ENCODE measurements at regions not wholly inside any gene's neighbourhood (a gene's known extent, or its start where the extent isn't known, plus 50 kb on each side); places are given as distances from the start of the nearest gene placed in this dataset.

DNA sequence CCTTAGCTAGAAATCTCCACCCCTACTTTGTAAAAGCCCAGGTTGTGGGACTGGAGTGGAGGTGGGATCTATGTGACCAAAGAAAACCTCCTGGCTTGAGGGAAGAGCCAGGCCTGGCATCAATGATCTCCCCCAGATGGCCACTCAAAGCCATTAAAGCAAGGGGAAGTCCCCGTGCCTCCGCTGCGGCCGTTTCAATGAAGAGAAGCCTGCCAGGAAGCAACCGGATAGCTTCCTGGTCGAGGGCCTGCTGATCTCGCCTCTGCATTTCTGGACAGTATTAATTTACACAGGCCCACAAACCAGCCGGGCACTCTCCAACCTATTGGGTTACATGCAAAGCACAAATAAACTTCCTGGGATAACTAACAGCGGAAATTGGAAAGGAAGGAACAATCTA, 160.5 kb upstream of the MSX2 start:
- H3K9me3 ChIP-seq, result no peaks in the 10 kb centered on the region
- no peaks in the 10 kb centered on the region for H3K27me3 ChIP-seq
- H3K27ac ChIP-seq, result no peak overlapping the region
- no peak overlapping the region for H3K4me3 ChIP-seq
- TF ChIP-seq, protein P1, sequence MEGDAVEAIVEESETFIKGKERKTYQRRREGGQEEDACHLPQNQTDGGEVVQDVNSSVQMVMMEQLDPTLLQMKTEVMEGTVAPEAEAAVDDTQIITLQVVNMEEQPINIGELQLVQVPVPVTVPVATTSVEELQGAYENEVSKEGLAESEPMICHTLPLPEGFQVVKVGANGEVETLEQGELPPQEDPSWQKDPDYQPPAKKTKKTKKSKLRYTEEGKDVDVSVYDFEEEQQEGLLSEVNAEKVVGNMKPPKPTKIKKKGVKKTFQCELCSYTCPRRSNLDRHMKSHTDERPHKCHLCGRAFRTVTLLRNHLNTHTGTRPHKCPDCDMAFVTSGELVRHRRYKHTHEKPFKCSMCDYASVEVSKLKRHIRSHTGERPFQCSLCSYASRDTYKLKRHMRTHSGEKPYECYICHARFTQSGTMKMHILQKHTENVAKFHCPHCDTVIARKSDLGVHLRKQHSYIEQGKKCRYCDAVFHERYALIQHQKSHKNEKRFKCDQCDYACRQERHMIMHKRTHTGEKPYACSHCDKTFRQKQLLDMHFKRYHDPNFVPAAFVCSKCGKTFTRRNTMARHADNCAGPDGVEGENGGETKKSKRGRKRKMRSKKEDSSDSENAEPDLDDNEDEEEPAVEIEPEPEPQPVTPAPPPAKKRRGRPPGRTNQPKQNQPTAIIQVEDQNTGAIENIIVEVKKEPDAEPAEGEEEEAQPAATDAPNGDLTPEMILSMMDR (IDR thresholded peaks at IDR 0.05), result no peak
- H3K4me1 ChIP-seq, result no peaks in the 10 kb centered on the region
- no peaks in the 10 kb centered on the region for H3K36me3 ChIP-seq
- DNase-seq (ENCODE audit: low spot score), result no peak

DNA sequence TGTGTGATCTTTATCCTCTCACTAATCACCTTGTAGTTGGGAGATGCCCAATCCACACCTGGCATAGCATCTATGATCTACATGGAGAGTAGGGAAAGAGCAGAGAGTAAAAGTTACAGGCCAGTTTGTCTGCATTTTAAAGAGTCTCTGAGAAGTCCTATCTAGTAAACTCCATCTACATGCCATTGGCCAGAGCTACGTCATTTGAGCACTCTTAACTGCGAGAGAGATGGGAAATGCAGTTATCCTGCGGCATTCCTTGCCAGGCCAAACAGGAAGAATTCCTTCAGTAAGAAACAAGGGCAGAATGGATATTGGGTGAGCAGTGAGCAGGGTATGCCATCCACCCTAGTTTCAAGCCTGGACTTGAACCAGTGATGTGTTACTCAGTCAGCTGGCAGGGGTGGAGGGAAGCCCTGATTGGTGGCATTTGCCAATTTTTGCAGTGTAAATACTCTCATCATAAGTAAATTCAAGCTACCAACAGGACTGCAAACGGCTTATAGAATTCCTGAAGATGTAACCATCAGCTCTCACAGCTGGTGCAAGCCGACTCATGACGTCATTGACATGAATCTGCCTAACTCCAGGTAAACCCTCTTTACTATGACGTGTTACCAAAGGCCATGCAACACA, 156.8 kb upstream of the MSX2 start:
- no peak overlapping the region for H3K4me3 ChIP-seq
- H3K4me1 ChIP-seq, result peaks cover 0 to 6% of the 10 kb centered on the region in 2 donors
- TF ChIP-seq, protein P1 (IDR thresholded peaks at IDR 0.05), result no peak
- no peaks in the 10 kb centered on the region for H3K9me3 ChIP-seq
- H3K36me3 ChIP-seq, result no peaks in the 10 kb centered on the region
- H3K27ac ChIP-seq, result no peak overlapping the region
- H3K27me3 ChIP-seq, result no peaks in the 10 kb centered on the region
- no peak for DNase-seq (ENCODE audit: low spot score)

- Histone ChIP-seq H3K36me3 (no peaks in the 10 kb centered on the region), H3K9me3 (no peaks in the 10 kb centered on the region), H3K27ac (no peak overlapping the region), H3K27me3 (no peaks in the 10 kb centered on the region), H3K4me1 (peaks cover 0 to 6% of the 10 kb centered on the region in 2 donors), H3K4me3 (no peak overlapping the region)
- DNase-seq (ENCODE audit: low spot score), result no peak
- TF ChIP-seq, protein P1 (IDR thresholded peaks at IDR 0.05), result no peak
Observed at GRCh38 chr5:174570662-174571061, 153.7 kb upstream of the MSX2 start.

DNA sequence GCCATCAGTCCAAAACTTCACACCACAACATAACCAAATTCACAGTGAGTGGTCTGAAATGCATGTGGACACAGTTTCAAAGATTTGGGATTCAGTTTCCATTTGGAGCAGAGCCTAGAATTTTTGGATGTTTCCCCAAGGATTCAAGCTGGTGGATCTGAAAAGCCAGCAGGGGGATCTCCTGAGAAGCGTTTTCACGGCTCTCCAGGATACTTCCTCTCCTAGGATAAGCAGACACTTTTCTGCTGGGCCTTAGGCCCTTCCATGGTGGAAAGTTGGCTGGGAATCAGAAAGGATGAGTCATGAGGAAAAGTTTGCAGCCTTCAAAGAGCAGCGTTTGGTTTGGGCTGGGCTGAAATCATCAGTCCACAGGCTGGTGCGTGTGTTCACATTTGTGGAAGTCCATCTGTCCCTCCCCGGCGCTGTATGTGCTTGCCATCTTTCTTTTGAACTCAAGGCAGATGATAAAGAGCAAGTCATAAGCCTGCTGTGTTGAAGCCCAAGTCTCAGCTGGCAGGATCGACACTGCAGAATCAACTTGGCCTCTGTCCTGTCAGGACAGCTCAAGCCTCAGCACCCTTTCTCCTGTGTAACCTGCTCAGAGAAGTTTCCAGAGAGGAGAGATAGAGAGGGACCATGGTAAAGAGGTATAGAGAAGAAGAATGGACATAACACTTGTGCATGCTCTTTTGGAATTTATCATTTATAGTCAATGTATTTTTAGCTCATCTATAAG, 152.6 kb upstream of the MSX2 start:
- peaks cover 0 to 6% of the 10 kb centered on the region in 2 donors for H3K4me1 ChIP-seq
- H3K36me3 ChIP-seq, result no peaks in the 10 kb centered on the region
- TF ChIP-seq, protein P1 (IDR thresholded peaks at IDR 0.05), result peak in 1 of 2 donors; percentile 36
- no peak overlapping the region for H3K27ac ChIP-seq
- no peaks in the 10 kb centered on the region for H3K27me3 ChIP-seq
- DNase-seq (ENCODE audit: low spot score), result peak; percentile 83
- no peak overlapping the region for H3K4me3 ChIP-seq
- no peaks in the 10 kb centered on the region for H3K9me3 ChIP-seq

- Histone ChIP-seq H3K4me1 (peaks cover 0 to 6% of the 10 kb centered on the region in 2 donors), H3K27ac (no peak overlapping the region), H3K36me3 (no peaks in the 10 kb centered on the region), H3K4me3 (no peak overlapping the region), H3K9me3 (no peaks in the 10 kb centered on the region), H3K27me3 (no peaks in the 10 kb centered on the region)
- TF ChIP-seq, protein P1 (IDR thresholded peaks at IDR 0.05), result no peak
- DNase-seq (ENCODE audit: low spot score), result no peak
Observed at GRCh38 chr5:174572591-174572990, 151.8 kb upstream of the MSX2 start.
